Thymus (tissue), 11 donors: ENCODE measurements at regions not wholly inside any gene's neighbourhood (a gene's known extent, or its start where the extent isn't known, plus 50 kb on each side); places are given as distances from the start of the nearest gene placed in this dataset.
A peak's percentile ranks its signal among the peaks of the same experiment; 100 is the strongest.
"Not testable (repeated sequence)": the region's sequence is repeated elsewhere in the genome, so short reads cannot be mapped to it uniquely, and the experiment has no call there.

Experiments used
- DNase-seq, 9 donors: peaks; one replicate each; pipeline ENCODE4 v3.0.0-alpha.2; 2013; ENCODE audit warnings: low spot score in 9 of 9, low read depth in 6 of 9, missing footprints in 1 of 9
- H3K27ac ChIP-seq, 2 donors: one replicate each; pipeline ENCODE4 v1.5.1; 2013; ENCODE audit warnings: control low read depth in 1 of 2, low read depth in 1 of 2, low read length in 1 of 2, mild to moderate bottlenecking in 1 of 2, moderate library complexity in 1 of 2
- H3K27me3 ChIP-seq, 2 donors: one replicate each; pipeline ENCODE4 v1.5.1; 2013; ENCODE audit warnings: low read length in 1 of 2; ENCODE audit not compliant: control insufficient read depth in 2 of 2, insufficient read depth in 1 of 2
- H3K36me3 ChIP-seq, 2 donors: one replicate each; pipeline ENCODE4 v1.5.1; 2013; ENCODE audit warnings: low read length in 1 of 2, mild to moderate bottlenecking in 1 of 2, moderate library complexity in 1 of 2; ENCODE audit not compliant: control insufficient read depth in 2 of 2, insufficient read depth in 2 of 2
- H3K4me1 ChIP-seq, 2 donors: one replicate each; pipeline ENCODE4 v1.5.1; 2013; ENCODE audit warnings: low read length in 2 of 2; ENCODE audit not compliant: control insufficient read depth in 2 of 2, insufficient read depth in 2 of 2
- H3K4me3 ChIP-seq, 2 donors: one replicate each; pipeline ENCODE4 v1.5.1; 2013; ENCODE audit warnings: low read length in 2 of 2, control low read depth in 1 of 2, mild to moderate bottlenecking in 1 of 2
- H3K9me3 ChIP-seq, 2 donors: one replicate each; pipeline ENCODE4 v1.5.1; 2013; ENCODE audit warnings: low read length in 1 of 2, mild to moderate bottlenecking in 1 of 2; ENCODE audit not compliant: control insufficient read depth in 2 of 2, insufficient read depth in 1 of 2
- WGBS: extraction: QIAGEN DNeasy Blood & Tissue Kit; methylation state at CpG from one replicate; pipeline ENCODE4 v1.1.7; 2013; 5-methylcytosine and 5-hydroxymethylcytosine counted together
- donor health status: healthy.

DNA sequence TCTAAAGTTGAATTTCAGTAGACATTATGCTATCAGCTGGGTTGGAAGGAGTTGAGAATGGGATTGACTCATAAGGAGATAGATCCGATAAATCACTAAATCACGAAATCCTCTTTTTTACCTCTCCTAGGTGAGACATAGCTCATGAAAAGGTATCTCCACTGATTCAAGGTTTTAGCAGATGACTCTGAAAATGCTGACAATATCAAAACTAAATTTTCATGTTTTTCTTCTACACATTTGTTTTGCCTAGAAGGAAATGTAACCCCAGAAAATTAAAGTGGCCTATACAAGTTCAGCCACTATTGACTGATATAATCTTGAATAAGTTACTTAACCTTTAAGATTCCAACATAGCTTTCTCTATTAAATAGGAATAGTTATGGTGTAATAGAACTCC is 82.2 kb upstream of the VWDE start:
- no peaks in the 10 kb centered on the region for H3K9me3 ChIP-seq
- no peak for DNase-seq
- H3K4me1 ChIP-seq = no peaks in the 10 kb centered on the region
- no peak overlapping the region for H3K4me3 ChIP-seq
- no peaks in the 10 kb centered on the region for H3K36me3 ChIP-seq
- 96% methylated on average over 2 of the region's 2 CpGs for WGBS
- H3K27ac ChIP-seq = no peak overlapping the region
- H3K27me3 ChIP-seq = no peaks in the 10 kb centered on the region

DNA sequence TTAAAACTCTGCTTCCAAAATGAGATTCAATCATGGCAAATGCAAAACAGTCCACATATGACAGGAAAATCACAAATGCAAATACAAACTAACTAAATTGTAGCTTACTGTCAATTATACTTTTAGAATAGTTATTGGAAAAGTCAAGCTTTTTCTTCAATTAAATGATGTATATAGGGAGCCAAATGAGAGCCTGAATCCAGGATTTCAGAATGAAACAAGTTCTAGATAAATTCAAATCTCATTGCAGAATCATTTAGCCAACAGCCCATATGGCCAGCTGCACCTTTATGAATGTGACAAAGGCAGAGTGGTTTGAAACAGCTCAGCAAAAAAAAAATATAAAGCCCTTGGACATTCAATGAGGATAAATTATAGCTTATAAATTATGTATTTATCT is 82.2 kb upstream of the SCIN start:
- no peaks in the 10 kb centered on the region for H3K36me3 ChIP-seq
- no peak for DNase-seq
- H3K4me1 ChIP-seq = no peaks in the 10 kb centered on the region
- no peak overlapping the region for H3K27ac ChIP-seq
- H3K4me3 ChIP-seq = no peak overlapping the region
- no peaks in the 10 kb centered on the region for H3K27me3 ChIP-seq
- no peaks in the 10 kb centered on the region for H3K9me3 ChIP-seq

DNA sequence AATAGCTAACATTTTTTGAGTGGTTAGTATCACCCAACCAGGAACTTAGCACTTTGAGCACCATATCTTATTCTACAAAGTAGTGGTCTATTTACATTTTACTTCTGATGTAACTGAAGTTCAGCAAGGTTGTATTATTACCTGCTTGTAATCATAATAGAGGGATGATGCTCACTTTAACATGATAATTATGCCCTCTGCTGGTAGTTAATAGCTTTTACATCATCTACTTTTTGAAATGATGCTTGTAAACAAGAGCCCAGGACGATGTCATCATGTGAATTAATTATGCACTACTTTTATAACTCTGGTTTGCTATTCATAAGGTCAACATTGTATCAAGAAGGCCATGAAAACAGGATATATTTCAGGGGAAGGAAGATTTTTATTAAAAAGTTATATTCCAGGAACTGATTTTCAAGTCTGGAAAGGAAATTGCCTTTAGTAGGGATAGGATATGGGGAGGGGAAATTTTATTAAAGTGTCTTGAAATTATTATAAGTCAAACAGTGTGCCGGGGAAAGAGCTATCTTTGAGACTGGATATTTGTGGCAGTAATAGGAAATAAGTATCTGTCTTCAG is 80.3 kb upstream of the SCIN start:
- H3K27ac ChIP-seq = no peak overlapping the region
- DNase-seq = peak in 2 of 9 donors; percentile 2 to 13
- no peak overlapping the region for H3K4me3 ChIP-seq
- no peaks in the 10 kb centered on the region for H3K36me3 ChIP-seq
- no peaks in the 10 kb centered on the region for H3K27me3 ChIP-seq
- no peaks in the 10 kb centered on the region for H3K4me1 ChIP-seq
- no peaks in the 10 kb centered on the region for H3K9me3 ChIP-seq
- WGBS = 51% methylated on average over 2 of the region's 2 CpGs

DNA sequence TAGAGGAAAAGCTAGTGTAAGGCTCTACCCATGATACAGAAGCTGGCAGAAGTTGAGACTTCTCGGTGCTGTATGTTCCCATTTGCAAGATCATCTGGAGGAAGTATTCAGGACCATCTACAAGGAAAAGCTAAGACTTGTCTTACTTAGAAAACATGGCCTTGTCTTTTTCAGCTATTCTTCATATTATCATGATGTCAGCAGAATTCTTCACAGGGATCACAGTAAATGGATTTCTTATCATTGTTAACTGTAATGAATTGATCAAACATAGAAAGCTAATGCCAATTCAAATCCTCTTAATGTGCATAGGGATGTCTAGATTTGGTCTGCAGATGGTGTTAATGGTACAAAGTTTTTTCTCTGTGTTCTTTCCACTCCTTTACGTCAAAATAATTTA is 79.6 kb upstream of the SCIN start:
- no peak for DNase-seq
- Histone ChIP-seq H3K36me3 (no peaks in the 10 kb centered on the region), H3K27me3 (no peaks in the 10 kb centered on the region), H3K4me3 (no peak overlapping the region), H3K4me1 (no peaks in the 10 kb centered on the region), H3K9me3 (no peaks in the 10 kb centered on the region), H3K27ac (no peak overlapping the region)
- WGBS = 86% methylated on average over 2 of the region's 2 CpGs

DNA sequence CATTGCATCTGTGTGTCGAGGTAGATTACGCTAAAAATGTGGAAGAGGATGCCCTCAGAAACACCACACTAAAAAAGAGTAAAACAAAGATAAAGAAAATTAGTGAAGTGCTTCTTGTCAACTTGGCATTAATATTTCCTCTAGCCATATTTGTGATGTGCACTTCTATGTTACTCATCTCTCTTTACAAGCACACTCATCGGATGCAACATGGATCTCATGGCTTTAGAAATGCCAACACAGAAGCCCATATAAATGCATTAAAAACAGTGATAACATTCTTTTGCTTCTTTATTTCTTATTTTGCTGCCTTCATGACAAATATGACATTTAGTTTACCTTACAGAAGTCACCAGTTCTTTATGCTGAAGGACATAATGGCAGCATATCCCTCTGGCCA is 79.0 kb upstream of the SCIN start:
- no peaks in the 10 kb centered on the region for H3K4me1 ChIP-seq
- H3K27ac ChIP-seq = no peak overlapping the region
- no peaks in the 10 kb centered on the region for H3K9me3 ChIP-seq
- no peaks in the 10 kb centered on the region for H3K36me3 ChIP-seq
- DNase-seq = no peak
- WGBS = 98% methylated on average over 3 of the region's 3 CpGs
- H3K27me3 ChIP-seq = no peaks in the 10 kb centered on the region
- no peak overlapping the region for H3K4me3 ChIP-seq

DNA sequence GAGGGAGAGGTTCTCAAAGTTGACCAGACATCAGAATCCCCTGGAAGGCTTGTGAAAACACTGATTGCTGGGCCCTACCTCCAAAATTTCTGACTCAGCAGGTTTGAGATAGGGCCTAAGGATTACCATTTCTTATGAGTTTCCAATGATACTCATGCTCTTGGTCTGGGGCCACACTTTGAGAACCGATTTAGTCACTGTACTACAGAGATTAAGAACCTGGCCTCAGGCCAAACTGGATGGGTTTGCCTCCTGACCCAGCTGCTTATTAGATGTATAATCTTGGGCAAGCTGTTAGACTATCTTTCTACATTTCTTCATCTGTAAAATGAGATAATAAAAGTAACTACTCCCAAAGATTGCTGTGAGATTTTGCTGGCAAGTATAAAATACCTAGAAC is 77.1 kb upstream of the SCIN start:
- H3K4me1 ChIP-seq = no peaks in the 10 kb centered on the region
- no peaks in the 10 kb centered on the region for H3K27me3 ChIP-seq
- no peaks in the 10 kb centered on the region for H3K9me3 ChIP-seq
- no peaks in the 10 kb centered on the region for H3K36me3 ChIP-seq
- H3K27ac ChIP-seq = no peak overlapping the region
- no peak for DNase-seq
- no peak overlapping the region for H3K4me3 ChIP-seq
- WGBS = 47% methylated on average over 1 of the region's 1 CpG

DNA sequence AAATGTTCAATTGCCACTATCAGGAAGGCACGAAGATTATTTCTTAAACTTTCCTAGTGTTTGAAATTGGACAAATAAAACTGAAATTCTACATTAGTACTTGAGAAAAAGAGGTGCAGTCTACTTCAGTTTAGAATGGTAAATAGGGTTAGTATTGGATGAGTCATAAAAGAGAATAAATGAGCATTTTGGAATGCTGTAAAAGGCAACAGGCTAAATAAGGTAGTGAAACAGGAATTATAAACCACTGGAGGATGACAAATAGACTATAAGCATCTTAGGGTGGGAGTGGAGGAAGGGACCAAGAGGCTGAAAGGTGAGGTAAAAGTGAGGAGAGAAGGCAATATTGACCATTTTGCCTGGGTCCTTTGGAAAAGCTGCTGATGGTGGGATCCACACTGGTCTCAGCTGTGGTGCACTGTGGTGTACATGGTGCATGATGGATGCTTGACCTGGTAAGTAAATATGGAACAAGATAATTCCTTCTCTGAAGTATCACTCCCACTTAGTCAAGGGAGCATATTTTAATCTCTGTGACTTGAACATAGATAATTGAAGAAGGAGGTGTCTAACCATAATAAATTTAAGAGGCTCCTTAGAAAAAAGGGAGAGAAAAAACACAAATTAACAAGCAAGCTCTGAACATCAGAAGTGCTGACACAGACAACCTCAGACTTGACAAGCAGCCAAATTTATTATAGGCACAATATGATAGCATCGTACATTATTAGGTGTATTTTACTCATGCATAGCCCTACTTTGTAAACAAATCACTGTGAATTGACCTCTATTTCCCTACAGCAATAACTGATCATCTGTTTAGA is 76.4 kb upstream of the SCIN start:
- WGBS = 92% methylated on average over 2 of the region's 2 CpGs
- Histone ChIP-seq H3K9me3 (no peaks in the 10 kb centered on the region), H3K4me1 (no peaks in the 10 kb centered on the region), H3K27ac (no peak overlapping the region), H3K27me3 (no peaks in the 10 kb centered on the region), H3K36me3 (no peaks in the 10 kb centered on the region), H3K4me3 (no peak overlapping the region)
- DNase-seq = no peak

DNA sequence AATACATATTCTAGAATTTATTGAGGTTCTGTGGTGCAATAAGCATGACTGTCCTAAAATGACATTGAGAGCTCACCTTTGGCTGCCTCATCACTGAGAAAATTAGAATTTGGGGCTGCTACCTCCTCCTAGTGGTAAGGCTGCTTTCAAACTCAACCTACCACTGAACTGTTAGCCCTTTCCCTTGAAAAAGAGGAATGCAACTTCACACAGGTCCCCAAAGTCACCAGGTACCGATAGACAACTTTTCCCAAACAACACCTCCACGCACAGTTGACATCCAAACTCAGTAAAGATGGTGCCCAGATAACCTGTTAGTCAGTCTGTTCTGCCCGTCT is 75.9 kb upstream of the SCIN start:
- Histone ChIP-seq H3K27ac (no peak overlapping the region), H3K4me1 (no peaks in the 10 kb centered on the region), H3K27me3 (no peaks in the 10 kb centered on the region), H3K9me3 (no peaks in the 10 kb centered on the region), H3K4me3 (no peak overlapping the region), H3K36me3 (no peaks in the 10 kb centered on the region)
- 94% methylated on average over 3 of the region's 3 CpGs for WGBS
- DNase-seq = no peak

DNA sequence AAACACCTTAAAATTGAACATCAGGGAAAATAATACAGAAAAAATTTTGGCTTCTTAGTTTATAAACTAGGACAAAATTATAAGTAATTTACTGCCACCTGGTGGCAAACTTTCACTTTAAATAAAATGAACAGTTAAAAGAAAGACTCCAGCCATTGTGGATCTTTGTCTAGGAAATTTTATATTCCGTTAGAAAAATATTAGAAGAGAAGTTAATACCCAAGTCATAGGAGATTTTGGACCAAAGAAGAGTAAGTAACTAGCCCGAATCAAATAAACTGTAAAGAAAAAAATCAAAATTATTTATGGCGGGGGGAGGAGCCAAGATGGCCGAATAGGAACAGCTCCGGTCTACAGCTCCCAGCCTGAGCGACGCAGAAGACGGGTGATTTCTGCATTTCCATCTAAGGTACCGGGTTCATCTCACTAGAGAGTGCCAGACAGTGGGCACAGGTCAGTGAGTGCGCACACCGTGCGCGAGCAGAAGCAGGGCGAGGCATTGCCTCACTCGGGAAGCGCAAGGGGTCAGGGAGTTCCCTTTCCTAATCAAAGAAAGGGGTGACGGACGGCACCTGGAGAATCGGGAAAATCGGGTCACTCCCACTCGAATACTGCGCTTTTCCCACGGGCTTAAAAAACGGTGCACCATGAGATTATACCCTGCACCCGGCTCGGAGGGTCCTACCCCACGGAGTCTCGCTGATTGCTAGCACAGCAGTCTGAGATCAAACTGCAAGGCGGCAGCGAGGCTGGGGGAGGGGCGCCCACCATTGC is 73.4 kb upstream of the SCIN start:
- H3K36me3 ChIP-seq, H3K27ac ChIP-seq, H3K4me3 ChIP-seq, H3K27me3 ChIP-seq, H3K9me3 ChIP-seq, H3K4me1 ChIP-seq: not testable (repeated sequence)
- DNase-seq = peak in 6 of 9 donors; percentile 2 to 50 (median 16)
- WGBS = 93% methylated on average over 28 of the region's 31 CpGs
